Psoas muscle (tissue), 7 donors: ENCODE measurements at regions not wholly inside any gene's neighbourhood (a gene's known extent, or its start where the extent isn't known, plus 50 kb on each side); places are given as distances from the start of the nearest gene placed in this dataset.
A peak's percentile ranks its signal among the peaks of the same experiment; 100 is the strongest.

ENCODE experiments used
- ATAC-seq, 4 donors: fragments of 200-7000 bp; cut with Tn5 transposase; one replicate each; pipeline ENCODE4 v1.9.1; 2020; ENCODE audit warnings: moderate library complexity in 3 of 4, mild to moderate bottlenecking in 2 of 4
- DNase-seq, 2 donors: peaks; one replicate each; pipeline ENCODE4 v3.0.0-alpha.2; 2020
- H3K27ac ChIP-seq: fragments of 200-600 bp; one replicate; pipeline ENCODE4 v1.8.0; 2022
- H3K27me3 ChIP-seq, 3 donors: fragments of 200-600 bp in 1 of 3; one replicate each; pipeline versions ENCODE4 v1.6.1 to v1.8.0; 2013 to 2022; ENCODE audit warnings: low read length in 2 of 3, mild to moderate bottlenecking in 2 of 3, moderate library complexity in 1 of 3; ENCODE audit not compliant: insufficient read depth in 3 of 3
- H3K36me3 ChIP-seq, 2 donors: fragments of 200-600 bp in 1 of 2; one replicate each; pipeline versions ENCODE4 v1.6.1 to v1.8.0; 2013 to 2022; ENCODE audit warnings: low read depth in 1 of 2, mild to moderate bottlenecking in 1 of 2, moderate library complexity in 1 of 2; ENCODE audit not compliant: insufficient read depth in 1 of 2
- H3K4me1 ChIP-seq: fragments of 200-600 bp; one replicate; pipeline ENCODE4 v1.8.0; 2022
- H3K4me3 ChIP-seq: fragments of 200-600 bp; one replicate; pipeline ENCODE4 v1.8.0; 2022; ENCODE audit warnings: mild to moderate bottlenecking
- H3K9me3 ChIP-seq: fragments of 200-600 bp; one replicate; pipeline ENCODE4 v1.8.0; 2022
- CTCF ChIP-seq: fragments of 200-600 bp; IDR thresholded peaks from one replicate; pipeline ENCODE4 v1.8.0; 2022; ENCODE audit warnings: antibody characterized with exemption
- WGBS, 3 donors: extraction: QIAGEN DNeasy Blood & Tissue Kit; methylation state at CpG; one replicate each; pipeline versions ENCODE4 v1.1.6 to v1.1.7; 2013; 5-methylcytosine and 5-hydroxymethylcytosine counted together
- intact Hi-C, 2 donors: fragments of 100-400 bp; cut with DNase I; formaldehyde crosslinking; loops; one replicate each; pipeline versions ENCODE4 v1.11.0 to v1.14.2; 2022
- donor health status: healthy with polysubstance abuse.
- donor health status: DM: no; HTN: no; CAD: no; lungs with moderate emphysema.
- donor health status: Bipolar disorder and iron deficiency.
- donor health status: healthy.
- donor health status: DM: yes; HTN: yes; CAD: no.
- donor health status: DM: no; HTN: no; CAD: no.
- donor health status: DM: yes; HTN: yes; CAD: no.

- no peak for DNase-seq
- H3K36me3 ChIP-seq, result no peaks in the 10 kb centered on the region
- intact Hi-C loops, result no loop called here
- no peaks in the 10 kb centered on the region for H3K4me1 ChIP-seq
- WGBS, 3 donors, result 77 to 87% (median 77%) methylated on average over 6 of the region's 6 CpGs
- ATAC-seq, result no peak
- H3K27me3 ChIP-seq, result no peaks in the 10 kb centered on the region
- no peaks in the 10 kb centered on the region for H3K9me3 ChIP-seq
- H3K27ac ChIP-seq, result no peak overlapping the region
- TF ChIP-seq CTCF, result no peak
- no peak overlapping the region for H3K4me3 ChIP-seq
These were observed 87.4 kb upstream of the PTPRM start for GRCh38 chr18:7479756-7480155.

GRCh38 chr18:7480879-7481278 lies 86.2 kb upstream of the PTPRM start:
- ATAC-seq, result peak in 2 of 4 donors; percentile 32 to 54
- 48 to 63% (median 48%) methylated on average over 7 of the region's 7 CpGs for WGBS, 3 donors
- no peak overlapping the region for H3K27ac ChIP-seq

GRCh38 chr18:7482342-7482741 lies 84.8 kb upstream of the PTPRM start:
- Histone ChIP-seq H3K4me1 (no peaks in the 10 kb centered on the region), H3K36me3 (no peaks in the 10 kb centered on the region), H3K9me3 (no peaks in the 10 kb centered on the region), H3K4me3 (no peak overlapping the region), H3K27ac (no peak overlapping the region), H3K27me3 (no peaks in the 10 kb centered on the region)
- TF ChIP-seq CTCF, result no peak
- intact Hi-C loops, result no loop called here
- DNase-seq (no peak), ATAC-seq (no peak)

More at GRCh38 chr18:7480879-7481278, 86.2 kb upstream of the PTPRM start:
- H3K36me3 ChIP-seq, result no peaks in the 10 kb centered on the region
- H3K9me3 ChIP-seq, result no peaks in the 10 kb centered on the region
- intact Hi-C loops, result no loop called here
- H3K4me3 ChIP-seq, result no peak overlapping the region
- H3K27me3 ChIP-seq, result no peaks in the 10 kb centered on the region
- no peaks in the 10 kb centered on the region for H3K4me1 ChIP-seq
- DNase-seq, result no peak
- TF ChIP-seq CTCF, result no peak

GRCh38 chr18:7485616-7486015 lies 81.5 kb upstream of the PTPRM start:
- DNase-seq, result no peak
- peak in 1 of 4 donors; percentile 38 for ATAC-seq
- intact Hi-C loops, result no loop called here
- no peak for TF ChIP-seq CTCF
- H3K36me3 ChIP-seq, result no peaks in the 10 kb centered on the region
- no peak overlapping the region for H3K27ac ChIP-seq
- whole genome bisulfite sequencing, 3 donors, result 74 to 81% (median 75%) methylated on average over 4 of the region's 4 CpGs
- H3K9me3 ChIP-seq, result no peaks in the 10 kb centered on the region
- no peaks in the 10 kb centered on the region for H3K4me1 ChIP-seq
- H3K4me3 ChIP-seq, result no peak overlapping the region
- no peaks in the 10 kb centered on the region for H3K27me3 ChIP-seq

GRCh38 chr18:7488571-7488970 lies 78.5 kb upstream of the PTPRM start:
- WGBS, 3 donors, result 81 to 87% (median 82%) methylated on average over 4 of the region's 4 CpGs
- Histone ChIP-seq H3K36me3 (no peaks in the 10 kb centered on the region), H3K4me3 (no peak overlapping the region), H3K27ac (no peak overlapping the region), H3K27me3 (no peaks in the 10 kb centered on the region), H3K4me1 (no peaks in the 10 kb centered on the region), H3K9me3 (no peaks in the 10 kb centered on the region)
- TF ChIP-seq CTCF, result no peak
- DNase-seq (no peak), ATAC-seq (no peak)
- intact Hi-C loops, result no loop called here
